ENCODE measurements at regions not wholly inside any gene's neighbourhood (a gene's known extent, or its start where the extent isn't known, plus 50 kb on each side); places are given as distances from the start of the nearest gene placed in this dataset.
"Not testable (repeated sequence)": the region's sequence is repeated elsewhere in the genome, so short reads cannot be mapped to it uniquely, and the experiment has no call there.

GRCh38 chr9:106233116-106233515 lies 538.8 kb downstream of the TMEM38B start:
- DNase-seq (ENCODE audit: low spot score): no peak

GRCh38 chr9:106260908-106261307 lies 566.6 kb downstream of the TMEM38B start:
- DNase-seq (ENCODE audit: low spot score): not testable (repeated sequence)

DNA sequence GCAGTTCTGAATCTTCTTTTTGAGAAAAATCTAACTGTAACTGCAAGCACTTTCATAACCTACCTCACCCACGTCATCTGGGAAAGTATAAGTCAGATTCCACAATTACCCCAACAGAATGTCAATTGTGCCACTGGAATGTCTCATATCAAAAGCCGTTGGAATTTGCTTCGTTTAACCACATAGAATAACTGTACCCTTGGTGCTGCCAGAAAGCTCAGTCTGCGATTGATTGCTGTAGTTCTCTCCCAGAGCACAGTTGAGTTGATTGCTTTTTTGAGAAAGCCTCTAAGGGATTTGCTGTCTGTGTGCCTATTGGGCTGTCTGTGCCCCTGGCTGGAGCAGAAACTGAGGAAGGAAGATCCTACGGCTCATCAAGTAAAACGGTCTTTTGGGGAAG lies 583.6 kb downstream of the TMEM38B start:
- DNase-seq (ENCODE audit: low spot score): no peak

- no peak for DNase-seq (ENCODE audit: low spot score)
Observed at GRCh38 chr9:106283769-106284168, 579.2 kb upstream of the ZNF462 start.

- DNase-seq (ENCODE audit: low spot score): no peak
Observed at GRCh38 chr9:106284296-106284695, 578.7 kb upstream of the ZNF462 start.

GRCh38 chr9:106286249-106286648 lies 576.7 kb upstream of the ZNF462 start:
- no peak for DNase-seq (ENCODE audit: low spot score)

DNA sequence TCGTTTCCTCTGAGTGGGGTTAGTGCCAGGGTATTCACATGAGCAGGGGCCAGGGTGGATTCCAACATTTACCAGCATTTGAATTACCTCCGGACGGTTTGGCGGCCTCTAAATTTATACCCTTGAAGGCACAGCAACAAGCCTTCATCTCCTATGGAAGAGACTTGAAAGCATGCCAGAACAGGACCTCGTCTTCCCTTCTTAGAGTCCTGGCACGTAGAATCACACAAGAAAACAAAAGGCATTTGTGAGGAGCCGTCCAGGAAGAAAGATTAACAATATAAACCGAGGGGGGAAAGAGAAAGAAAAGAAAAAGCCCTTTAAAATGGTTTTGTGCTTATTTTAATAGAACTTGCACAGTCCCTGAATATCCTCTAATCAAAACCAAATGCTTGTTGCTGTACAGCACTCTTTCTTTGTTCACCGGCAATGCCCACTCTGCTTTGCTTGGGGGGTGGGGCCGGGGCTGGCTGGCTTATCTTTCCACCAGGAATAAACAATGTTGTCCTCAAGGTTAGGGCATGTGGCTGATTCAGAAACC lies 575.8 kb upstream of the ZNF462 start:
- DNase-seq (ENCODE audit: low spot score): no peak

DNA sequence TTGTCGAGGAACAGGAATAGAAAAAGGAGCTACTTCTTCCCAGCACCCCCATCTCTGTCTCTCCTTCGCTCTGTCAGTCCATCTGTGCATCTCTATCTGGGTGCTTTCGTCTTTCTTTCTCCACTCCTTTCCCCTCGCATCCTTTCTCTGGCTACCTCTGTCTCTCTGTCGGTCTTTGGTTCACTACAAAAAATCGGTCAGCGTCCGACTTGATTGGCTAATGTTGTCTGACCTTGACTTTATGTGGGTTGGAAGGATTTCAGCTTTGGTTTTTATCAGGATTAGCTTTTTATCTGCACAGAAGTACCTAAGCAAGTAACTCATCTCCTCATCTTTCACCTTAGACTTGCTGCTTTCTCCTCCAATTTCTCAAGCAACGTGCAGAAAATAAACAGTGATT lies 575.2 kb upstream of the ZNF462 start:
- no peak for DNase-seq (ENCODE audit: low spot score)

GRCh38 chr9:106288689-106289088 lies 574.3 kb upstream of the ZNF462 start:
- DNase-seq (ENCODE audit: low spot score): no peak

- no peak for DNase-seq (ENCODE audit: low spot score)
Observed at GRCh38 chr9:106291786-106292185, 571.2 kb upstream of the ZNF462 start.

DNA sequence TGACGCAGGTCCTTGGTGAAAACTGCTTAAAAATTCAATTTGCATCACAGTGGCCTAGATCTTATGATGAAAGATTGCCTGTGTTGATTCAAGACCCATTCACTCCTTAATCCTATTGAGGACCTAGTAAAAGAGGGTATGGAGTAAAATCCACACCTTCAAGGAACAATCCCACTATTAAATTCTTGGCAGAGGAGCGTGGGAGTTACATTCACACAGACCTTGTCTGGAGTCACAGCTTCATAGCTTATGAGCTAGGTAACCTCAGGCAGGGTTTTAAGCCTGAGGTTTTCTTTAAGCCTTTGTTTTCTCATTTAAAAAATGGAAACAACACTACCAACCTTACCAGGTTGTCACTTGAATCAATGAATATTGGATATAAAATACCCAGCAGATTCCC lies 566.5 kb upstream of the ZNF462 start:
- no peak for DNase-seq (ENCODE audit: low spot score)

GRCh38 chr9:106298997-106299396 lies 564.0 kb upstream of the ZNF462 start:
- DNase-seq (ENCODE audit: low spot score): no peak

GRCh38 chr9:106304401-106304920 lies 558.5 kb upstream of the ZNF462 start:
- no peak for DNase-seq (ENCODE audit: low spot score)

DNA sequence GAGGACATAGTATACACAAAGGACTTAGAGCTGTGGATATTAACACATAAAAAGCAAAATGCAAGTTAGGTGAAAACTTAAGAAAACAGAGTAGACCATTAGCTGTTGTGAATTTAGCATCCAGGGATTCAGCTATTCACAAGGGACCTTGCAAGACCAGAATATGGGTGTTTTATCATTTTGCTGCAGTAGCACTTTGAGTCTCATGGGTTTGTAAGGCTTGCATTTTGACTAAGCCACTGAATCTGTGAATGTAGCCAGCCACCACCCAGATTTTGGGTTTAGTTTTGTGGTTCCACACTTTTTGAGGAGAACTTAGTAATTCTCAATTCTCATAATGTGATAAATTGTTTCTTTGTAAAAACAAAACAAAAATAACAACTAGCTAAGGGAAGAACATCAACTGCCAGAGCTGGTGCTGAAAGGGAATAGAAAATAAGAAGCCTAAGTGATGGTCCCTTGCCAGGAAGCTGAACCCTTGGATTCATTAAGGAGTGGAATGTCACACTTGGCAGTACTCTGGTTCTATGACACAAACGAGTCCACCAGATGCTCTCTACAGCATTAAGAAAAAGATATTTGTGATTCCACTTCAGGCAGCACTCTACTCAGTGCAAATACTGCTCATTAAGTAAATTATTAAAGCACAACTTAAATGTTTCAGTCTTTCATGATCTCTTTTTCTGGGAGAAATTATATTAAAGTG lies 557.4 kb upstream of the ZNF462 start:
- no peak for DNase-seq (ENCODE audit: low spot score)

GRCh38 chr9:106307670-106308069 lies 555.3 kb upstream of the ZNF462 start:
- no peak for DNase-seq (ENCODE audit: low spot score)

DNA sequence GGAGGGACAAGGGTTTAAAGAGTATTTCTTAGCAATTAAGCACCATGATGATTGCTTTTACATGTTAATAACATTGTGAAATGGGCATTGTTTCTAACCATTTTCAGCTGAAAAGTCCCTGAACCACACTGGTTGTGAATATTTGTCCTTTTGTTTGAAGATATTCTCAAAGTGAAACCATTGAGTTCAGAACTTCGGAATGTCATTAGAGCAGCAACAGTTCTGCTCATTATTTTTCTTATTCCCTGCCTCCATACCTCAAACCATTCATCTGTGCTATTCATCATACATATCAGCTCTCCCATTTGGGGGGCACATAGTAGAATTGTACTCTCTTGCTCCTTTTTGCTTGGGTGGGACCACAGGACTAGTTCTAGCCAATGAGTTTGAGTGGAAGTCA lies 553.0 kb upstream of the ZNF462 start:
- no peak for DNase-seq (ENCODE audit: low spot score)

DNA sequence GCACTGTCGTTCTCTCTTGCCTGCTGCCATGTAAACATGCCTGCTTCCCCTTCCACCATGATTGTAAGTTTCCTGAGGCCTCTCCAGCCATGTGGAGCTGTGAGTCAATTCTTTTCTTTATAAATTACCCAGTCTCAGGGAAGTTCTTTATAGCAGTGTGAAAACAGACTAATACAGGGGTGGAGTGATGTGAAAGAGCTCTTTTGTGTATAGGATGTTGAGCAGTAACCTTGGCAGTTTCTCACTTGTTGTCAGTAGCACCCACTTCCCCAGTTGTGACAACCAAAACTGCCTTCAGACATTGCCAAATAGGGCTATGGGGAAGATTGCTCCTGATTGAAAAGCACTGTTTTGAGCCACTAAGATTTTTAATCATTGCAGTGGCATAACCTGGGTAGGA lies 552.2 kb upstream of the ZNF462 start:
- peak; percentile 1 for DNase-seq (ENCODE audit: low spot score)

DNA sequence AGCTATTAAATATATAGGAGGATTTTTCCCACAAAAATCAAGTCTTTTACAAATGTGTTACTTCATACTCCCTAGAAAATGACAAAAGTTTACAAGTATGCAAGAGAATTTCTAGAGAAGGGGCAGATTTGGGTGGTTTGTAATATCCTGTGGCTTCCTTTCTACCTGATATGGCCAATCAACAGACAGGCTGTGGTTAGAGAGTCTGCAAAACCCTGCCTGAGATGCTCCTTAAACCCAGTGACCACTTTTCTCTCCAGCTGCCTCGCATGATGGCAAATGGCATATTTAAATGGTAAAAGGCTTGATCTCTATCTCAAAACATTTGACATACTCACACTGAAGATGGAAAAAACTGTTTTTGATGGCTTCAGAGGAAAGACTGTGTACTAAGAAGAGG lies 550.1 kb upstream of the ZNF462 start:
- DNase-seq (ENCODE audit: low spot score): no peak

DNA sequence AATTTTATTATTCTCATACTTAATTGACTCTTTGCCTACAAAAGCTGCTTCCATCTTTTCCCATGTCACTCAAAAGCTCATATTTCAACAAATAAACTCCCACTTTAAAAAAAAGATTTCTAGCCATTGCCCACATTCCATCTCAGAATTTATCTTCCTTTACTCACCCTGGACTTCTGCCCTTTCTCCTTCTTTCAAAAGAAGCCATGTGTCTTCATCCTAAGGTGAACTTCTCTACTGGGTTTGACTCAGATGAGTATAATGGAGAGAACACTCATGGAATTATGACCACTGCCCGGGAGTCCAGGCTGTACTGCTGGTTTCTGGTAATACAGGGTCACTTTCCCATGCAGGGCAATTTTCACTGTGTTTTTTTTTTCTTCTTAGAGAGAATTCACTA lies 548.5 kb upstream of the ZNF462 start:
- DNase-seq (ENCODE audit: low spot score): no peak

GRCh38 chr9:106321394-106322180 lies 541.4 kb upstream of the ZNF462 start:
- DNase-seq (ENCODE audit: low spot score): no peak

DNA sequence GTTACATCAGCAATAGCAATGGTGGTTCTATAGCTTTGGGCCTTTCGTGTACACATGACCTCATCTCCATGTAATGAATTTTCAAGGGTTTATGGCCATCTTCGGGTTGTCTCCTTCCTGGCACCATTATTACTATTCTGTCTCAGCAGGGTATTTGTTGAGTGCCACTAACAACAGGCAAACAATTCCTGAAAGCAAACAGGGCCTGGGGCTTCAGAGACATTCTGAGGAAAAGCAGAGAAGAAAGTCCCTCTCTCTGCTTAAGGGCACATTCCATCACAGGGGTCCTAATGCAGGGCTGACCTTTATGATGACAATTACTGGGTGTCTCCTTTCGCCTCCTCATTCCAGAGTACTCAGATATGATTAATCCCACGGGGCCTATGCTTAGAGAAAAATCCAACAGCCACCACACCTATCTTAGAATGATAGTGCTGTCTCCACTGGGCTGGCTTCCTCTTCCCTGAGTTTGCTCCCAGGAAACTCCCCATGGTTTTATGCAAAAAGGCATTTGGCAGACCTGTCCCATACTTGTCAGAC lies 540.2 kb upstream of the ZNF462 start:
- DNase-seq (ENCODE audit: low spot score): no peak

DNA sequence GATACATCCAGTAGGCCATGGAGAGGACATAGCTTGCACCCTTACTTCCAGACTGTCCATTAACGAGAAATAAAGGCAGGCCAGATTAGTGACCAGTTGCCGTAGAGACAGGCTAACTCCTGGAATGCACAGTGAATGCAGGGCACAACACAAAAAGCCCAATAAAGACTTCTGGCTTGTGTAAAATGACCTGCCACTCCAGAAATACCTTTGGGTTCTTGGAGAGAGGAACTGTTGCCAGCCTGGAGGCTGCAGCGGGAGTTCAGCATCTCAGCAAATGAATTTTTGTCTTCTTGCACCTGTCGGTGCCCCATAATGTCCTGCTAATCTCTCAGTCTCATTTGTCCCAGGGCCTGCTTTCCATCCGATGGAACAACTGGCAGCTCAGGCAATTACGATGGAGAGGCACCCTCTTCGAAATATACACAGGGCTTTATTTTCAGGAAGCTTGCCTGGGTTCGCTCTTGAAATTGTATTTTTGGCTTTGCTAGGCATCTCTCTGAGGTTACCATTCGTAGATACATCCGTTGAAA lies 538.8 kb upstream of the ZNF462 start:
- no peak for DNase-seq (ENCODE audit: low spot score)
